HepG2 (cell line): ENCODE measurements at regions not wholly inside any gene's neighbourhood (a gene's known extent, or its start where the extent isn't known, plus 50 kb on each side); places are given as distances from the start of the nearest gene placed in this dataset.

Experiments
- ATAC-seq: fragments of 200-7000 bp; cut with Tn5 transposase; 3 replicates; pipeline ENCODE4 v1.9.1; 2020; ENCODE audit warnings: mild to moderate bottlenecking, moderate library complexity
- BruUV-seq: library from RNA; stranded (reverse); fragments of 400-500 nt; replicated peaks from 2 replicates; lab custom pipeline; 2021; lab: Mats Ljungman, UMichigan
- CTCF ChIA-PET: fragments of 300-600 bp; formaldehyde crosslinking; extraction: SDS; loops from one replicate; lab custom pipeline; 2021; ENCODE audit warnings: low total read pairs, inconsistent platforms, low intra/inter-chr PET ratio; lab: Yijun Ruan, JAX
- POLR2A ChIA-PET: fragments of 350-600 bp; sonication (Branson Sonifier 250); formaldehyde crosslinking; loops from one replicate; lab custom pipeline; 2020; ENCODE audit warnings: antibody characterized with exemption, inconsistent platforms; lab: Yijun Ruan, JAX
- DNase-seq: peaks from one replicate; pipeline ENCODE4 v3.0.0-alpha.2; 2015; ENCODE audit warnings: low spot score
- FAIRE-seq: peaks from 3 replicates; lab custom pipeline; 2011; peaks lifted over from hg19 to GRCh38; lab: Jason Lieb, UNC
- H2AFZ ChIP-seq: one replicate; pipeline ENCODE4 v1.6.1; 2011; ENCODE audit warnings: low read length, inconsistent platforms
- H3K27ac ChIP-seq: fragments of 300-600 bp; 3 replicates; pipeline ENCODE4 v1.8.0; 2011; ENCODE audit warnings: mixed run types, mild to moderate bottlenecking, mixed read lengths, low read length, inconsistent platforms; ENCODE audit not compliant: insufficient read depth; ENCODE audit errors: extremely low read length
- H3K27me3 ChIP-seq, 2 experiments: fragments of 200-600 bp in 1 of 2; 2 replicates in 1 of 2; 3 replicates in 1 of 2; pipeline versions ENCODE4 v1.6.0 to v1.8.0; 2011; ENCODE audit warnings: low read length in 2 of 2, mild to moderate bottlenecking in 2 of 2, moderate library complexity in 2 of 2, inconsistent platforms in 1 of 2; ENCODE audit not compliant: insufficient read depth in 2 of 2, control insufficient read depth in 1 of 2
- H3K36me3 ChIP-seq, 2 experiments: fragments of 200-600 bp in 1 of 2; replicated peaks in 1 of 2; 2 replicates in 1 of 2; 3 replicates in 1 of 2; pipeline versions ENCODE4 v1.5.1 to v1.8.0; 2011; ENCODE audit warnings: low read length in 2 of 2, inconsistent platforms in 1 of 2; ENCODE audit not compliant: insufficient read depth in 2 of 2, control insufficient read depth in 1 of 2
- H3K4me1 ChIP-seq: 2 replicates; pipeline ENCODE4 v1.5.1; 2012; ENCODE audit warnings: low read length, inconsistent platforms; ENCODE audit not compliant: insufficient read depth
- H3K4me2 ChIP-seq: 2 replicates; pipeline ENCODE4 v1.6.0; 2011; ENCODE audit warnings: low read depth, low read length, inconsistent platforms
- H3K4me3 ChIP-seq, 3 experiments: fragments of 200-600 bp in 1 of 3; sonication (generic), shearing (Covaris generic) in 1 of 3; replicated peaks in 1 of 3; 2 replicates each; pipeline ENCODE4 v1.5.1; 2011 to 2016; ENCODE audit warnings: low read length in 3 of 3, inconsistent platforms in 2 of 3, low read depth in 2 of 3, mild to moderate bottlenecking in 2 of 3, control low read depth in 1 of 3, mixed read lengths in 1 of 3; ENCODE audit not compliant: insufficient read depth in 1 of 3
- H3K79me2 ChIP-seq: one replicate; pipeline ENCODE4 v1.6.1; 2011; ENCODE audit warnings: low read length, inconsistent platforms; ENCODE audit not compliant: insufficient read depth
- H3K9ac ChIP-seq: 2 replicates; pipeline ENCODE4 v1.6.0; 2011; ENCODE audit warnings: mild to moderate bottlenecking, low read depth, low read length, inconsistent platforms; ENCODE audit not compliant: insufficient read depth
- H3K9me3 ChIP-seq: 2 replicates; pipeline ENCODE4 v1.5.1; 2012; ENCODE audit warnings: mild to moderate bottlenecking, low read length
- H4K20me1 ChIP-seq: 2 replicates; pipeline ENCODE4 v1.6.0; 2011; ENCODE audit warnings: inconsistent platforms, mild to moderate bottlenecking, low read length, moderate library complexity; ENCODE audit not compliant: insufficient read depth
- CAMTA2 ChIP-seq: sonication (generic); formaldehyde crosslinking; IDR thresholded peaks from 2 replicates; pipeline ENCODE4 v1.4.0; 2020; ENCODE audit warnings: mild to moderate bottlenecking, missing genetic modification reagents, borderline replicate concordance
- CENPX ChIP-seq: sonication (generic); formaldehyde crosslinking; IDR thresholded peaks from 2 replicates; pipeline ENCODE4 v1.9.0; 2021; ENCODE audit warnings: mild to moderate bottlenecking, missing genetic modification reagents, moderate library complexity
- HES4 ChIP-seq: sonication (generic); formaldehyde crosslinking; IDR thresholded peaks from 2 replicates; pipeline ENCODE4 v1.9.0; 2021; ENCODE audit warnings: mild to moderate bottlenecking, missing genetic modification reagents, borderline replicate concordance
- HMGXB3 ChIP-seq: sonication (generic); formaldehyde crosslinking; IDR thresholded peaks from 2 replicates; pipeline ENCODE4 v1.4.0; 2020; ENCODE audit warnings: missing genetic modification reagents, borderline replicate concordance
- KAT7 ChIP-seq: IDR thresholded peaks from 2 replicates; pipeline ENCODE4 v1.6.1; 2018; ENCODE audit warnings: borderline replicate concordance, missing compliant biosample characterization
- MAZ ChIP-seq, 2 experiments: sonication (generic) in 1 of 2; formaldehyde crosslinking in 1 of 2; IDR thresholded peaks; 2 replicates each; pipeline versions ENCODE4 v1.5.0 to v1.6.1; 2012 to 2020; ENCODE audit warnings: low read depth in 2 of 2, mild to moderate bottlenecking in 2 of 2, borderline replicate concordance in 1 of 2, improper control_type of control experiment in 1 of 2, low read length in 1 of 2, missing genetic modification reagents in 1 of 2, moderate library complexity in 1 of 2
- MTF1 ChIP-seq: sonication (generic); formaldehyde crosslinking; IDR thresholded peaks from 2 replicates; pipeline ENCODE4 v1.5.0; 2020; ENCODE audit warnings: missing genetic modification reagents
- PHF8 ChIP-seq: sonication (generic); formaldehyde crosslinking; IDR thresholded peaks from 2 replicates; pipeline ENCODE4 v1.5.0; 2020; ENCODE audit warnings: missing genetic modification reagents
- REST ChIP-seq, 2 experiments: IDR thresholded peaks; 2 replicates each; pipeline ENCODE4 v1.6.1; 2011 to 2012; ENCODE audit warnings: low read length in 2 of 2, borderline replicate concordance in 1 of 2, low read depth in 1 of 2, mild to moderate bottlenecking in 1 of 2, moderate library complexity in 1 of 2
- TRIM24 ChIP-seq: sonication (generic); formaldehyde crosslinking; IDR thresholded peaks from 2 replicates; pipeline ENCODE4 v1.8.0; 2022; ENCODE audit warnings: mild to moderate bottlenecking, missing genetic modification reagents
- YY1 ChIP-seq: IDR thresholded peaks from 2 replicates; pipeline ENCODE4 v1.6.1; 2011; ENCODE audit warnings: low read length, low read depth, moderate library complexity, mild to moderate bottlenecking; ENCODE audit not compliant: insufficient read depth, insufficient replicate concordance
- ZNF367 ChIP-seq: sonication (generic); formaldehyde crosslinking; IDR thresholded peaks from 2 replicates; pipeline ENCODE4 v1.4.0; 2020; ENCODE audit warnings: missing genetic modification reagents, borderline replicate concordance
- ZNF577 ChIP-seq: sonication (generic); formaldehyde crosslinking; IDR thresholded peaks from 2 replicates; pipeline ENCODE4 v1.4.0; 2020; ENCODE audit warnings: mild to moderate bottlenecking, low read depth, missing genetic modification reagents, borderline replicate concordance
- in situ Hi-C: cut with HindIII; loops from 2 replicates; pipeline ENCODE4 v1.10.0; 2017; ENCODE audit warnings: low pct_unique_long_range_greater_than_20kb; ENCODE audit not compliant: extremely low pct_ligation_motif_present
- intact Hi-C: fragments of 100-400 bp; cut with micrococcal nuclease; formaldehyde crosslinking; loops from one replicate; pipeline ENCODE4 v1.10.0; 2022; ENCODE audit not compliant: unreplicated experiment
- TF ChIP-seq, protein P1 (sequence below): sonication (generic); formaldehyde crosslinking; IDR thresholded peaks from 2 replicates; pipeline ENCODE4 v1.5.1; 2020; ENCODE audit warnings: mild to moderate bottlenecking, missing genetic modification reagents

GRCh38 chr2:144011098-144011497 lies 508.8 kb downstream of the ZEB2 start:
- H3K27me3 ChIP-seq: no peaks in the 10 kb centered on the region; a peak in 1 of 5 replicates
- no peaks in the 10 kb centered on the region for H4K20me1 ChIP-seq
- ChIA-PET POLR2A (no interaction called here), CTCF (no interaction called here)
- no peak overlapping the region for H3K27ac ChIP-seq
- H3K36me3 ChIP-seq: no peaks in the 10 kb centered on the region
- in situ Hi-C loops: no loop called here
- ATAC-seq (no peak), FAIRE-seq (no peak), DNase-seq (no peak)
- H2AFZ ChIP-seq: no peak overlapping the region
- intact Hi-C loops: no loop called here
- H3K79me2 ChIP-seq: no peaks in the 10 kb centered on the region
- no peak overlapping the region for H3K4me3 ChIP-seq
- no peaks in the 10 kb centered on the region for H3K9me3 ChIP-seq
- H3K9ac ChIP-seq: no peak overlapping the region
- H3K4me2 ChIP-seq: no peak overlapping the region
- no peaks in the 10 kb centered on the region for H3K4me1 ChIP-seq
- no TSS peak for BruUV-seq
- no peak for TF ChIP-seq ZNF577 (CRISPR knock-in tag)
- TF ChIP-seq MTF1 (CRISPR knock-in tag): no peak
- no peak for TF ChIP-seq MAZ (IDR thresholded peaks at IDR 0.05; ENCODE audit: borderline replicate concordance, low read depth, low read length)
- no peak for TF ChIP-seq MAZ (CRISPR knock-in tag; IDR thresholded peaks at IDR 0.05; ENCODE audit: low read depth)
- no peak for TF ChIP-seq YY1
- no peak for TF ChIP-seq REST (IDR thresholded peaks at IDR 0.05; ENCODE audit: borderline replicate concordance in 1 of 2, low read depth in 1 of 2, low read length in 2 of 2)
- no peak for TF ChIP-seq CAMTA2
- TF ChIP-seq ZNF367 (CRISPR knock-in tag): no peak
- no peak for TF ChIP-seq KAT7 (CRISPR knock-in tag)
- TF ChIP-seq HES4 (CRISPR knock-in tag): no peak
- no peak for TF ChIP-seq HMGXB3
- no peak for TF ChIP-seq PHF8 (CRISPR knock-in tag)
- TF ChIP-seq TRIM24 (CRISPR knock-in tag): no peak
- TF ChIP-seq, protein P1, sequence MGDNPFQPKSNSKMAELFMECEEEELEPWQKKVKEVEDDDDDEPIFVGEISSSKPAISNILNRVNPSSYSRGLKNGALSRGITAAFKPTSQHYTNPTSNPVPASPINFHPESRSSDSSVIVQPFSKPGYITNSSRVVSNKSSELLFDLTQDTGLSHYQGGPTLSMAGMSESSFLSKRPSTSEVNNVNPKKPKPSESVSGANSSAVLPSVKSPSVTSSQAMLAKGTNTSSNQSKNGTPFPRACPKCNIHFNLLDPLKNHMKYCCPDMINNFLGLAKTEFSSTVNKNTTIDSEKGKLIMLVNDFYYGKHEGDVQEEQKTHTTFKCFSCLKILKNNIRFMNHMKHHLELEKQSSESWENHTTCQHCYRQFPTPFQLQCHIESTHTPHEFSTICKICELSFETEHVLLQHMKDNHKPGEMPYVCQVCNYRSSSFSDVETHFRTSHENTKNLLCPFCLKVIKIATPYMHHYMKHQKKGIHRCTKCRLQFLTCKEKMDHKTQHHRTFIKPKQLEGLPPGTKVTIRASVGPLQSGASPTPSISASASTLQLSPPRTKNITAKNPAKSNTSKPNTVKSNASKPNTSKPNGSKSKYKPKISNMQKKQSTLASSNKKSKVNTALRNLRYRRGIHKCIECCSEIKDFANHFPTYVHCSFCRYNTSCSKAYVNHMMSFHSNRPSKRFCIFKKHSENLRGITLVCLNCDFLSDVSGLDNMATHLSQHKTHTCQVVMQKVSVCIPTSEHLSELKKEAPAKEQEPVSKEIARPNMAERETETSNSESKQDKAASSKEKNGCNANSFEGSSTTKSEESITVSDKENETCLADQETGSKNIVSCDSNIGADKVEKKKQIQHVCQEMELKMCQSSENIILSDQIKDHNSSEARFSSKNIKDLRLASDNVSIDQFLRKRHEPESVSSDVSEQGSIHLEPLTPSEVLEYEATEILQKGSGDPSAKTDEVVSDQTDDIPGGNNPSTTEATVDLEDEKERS (CRISPR knock-in tag): no peak
- TF ChIP-seq CENPX (CRISPR knock-in tag): no peak
